ENCODE measurements at regions not wholly inside any gene's neighbourhood (a gene's known extent, or its start where the extent isn't known, plus 50 kb on each side); places are given as distances from the start of the nearest gene placed in this dataset.
"Not testable (repeated sequence)": the region's sequence is repeated elsewhere in the genome, so short reads cannot be mapped to it uniquely, and the experiment has no call there.

DNA sequence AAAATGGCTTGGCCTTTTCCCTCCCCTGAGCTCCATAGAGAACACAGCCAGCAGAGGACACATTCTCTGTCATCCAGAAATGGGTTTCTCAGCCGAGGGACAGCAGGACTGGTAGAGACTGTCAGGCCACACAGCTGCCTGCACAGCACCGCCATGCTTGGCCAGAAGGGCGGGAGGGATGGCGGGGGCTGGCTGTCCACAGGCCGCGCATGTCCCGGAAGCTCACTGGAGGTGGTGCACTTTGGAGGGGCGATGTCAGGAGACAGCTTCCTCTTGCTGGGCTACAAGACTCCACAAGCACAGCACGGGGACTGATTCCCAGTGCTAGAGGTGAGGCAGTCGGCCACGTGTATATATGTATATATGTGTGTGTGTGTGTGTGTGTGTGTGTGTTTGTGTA lies 125.3 kb downstream of the GOLGA6L4 start:
- not testable (repeated sequence) for ATAC-seq (replicated peaks; ENCODE audit: extremely low read depth, poor library complexity, severe bottlenecking); H3K4me3 Mint-ChIP-seq; H3K9me3 Mint-ChIP-seq; H3K27me3 Mint-ChIP-seq; H3K4me1 Mint-ChIP-seq; H3K27ac Mint-ChIP-seq (ENCODE audit: low read depth); H3K36me3 Mint-ChIP-seq (ENCODE audit: insufficient read depth); DNase-seq (ENCODE audit: low spot score in 2 of 2)

DNA sequence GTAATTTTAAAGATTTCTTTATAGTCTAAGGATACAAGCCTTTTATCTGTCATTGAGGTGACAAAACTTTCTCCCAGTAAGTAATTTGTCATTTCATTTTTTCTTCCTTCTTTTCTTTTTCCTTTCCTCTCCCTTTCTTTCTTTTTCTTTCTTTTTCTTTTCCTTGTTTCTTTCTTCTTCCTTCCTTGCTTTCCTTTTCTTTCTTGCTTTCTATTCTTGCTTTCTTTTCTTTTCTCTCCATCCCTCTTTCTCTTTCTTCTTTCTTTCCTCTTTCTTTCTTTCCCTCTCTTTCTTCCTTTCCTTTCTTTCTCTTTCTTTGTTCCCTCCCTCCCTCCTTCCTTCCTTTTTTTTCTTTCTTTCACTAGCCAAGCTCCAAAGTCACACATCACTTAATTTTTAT lies 148.8 kb downstream of the GOLGA6L4 start:
- not testable (repeated sequence) for H3K27ac Mint-ChIP-seq (ENCODE audit: low read depth); H3K36me3 Mint-ChIP-seq (ENCODE audit: insufficient read depth); H3K4me1 Mint-ChIP-seq; H3K9me3 Mint-ChIP-seq; H3K4me3 Mint-ChIP-seq; ATAC-seq (replicated peaks; ENCODE audit: extremely low read depth, poor library complexity, severe bottlenecking); DNase-seq (ENCODE audit: low spot score in 2 of 2)
- H3K27me3 Mint-ChIP-seq = peaks cover 41% of the 10 kb centered on the region

GRCh38 chr15:84387086-84387485 lies 151.5 kb downstream of the GOLGA6L4 start:
- ATAC-seq (replicated peaks; ENCODE audit: extremely low read depth, poor library complexity, severe bottlenecking) = no peak
- Mint-ChIP-seq H3K4me1 (no peaks in the 10 kb centered on the region), H3K27ac (ENCODE audit: low read depth) (no peak overlapping the region), H3K4me3 (no peak overlapping the region), H3K36me3 (ENCODE audit: insufficient read depth) (no peaks in the 10 kb centered on the region), H3K27me3 (peaks cover 67% of the 10 kb centered on the region), H3K9me3 (no peaks in the 10 kb centered on the region)
- peak in 1 of 2 donors; percentile 4 for DNase-seq (ENCODE audit: low spot score in 2 of 2)

DNA sequence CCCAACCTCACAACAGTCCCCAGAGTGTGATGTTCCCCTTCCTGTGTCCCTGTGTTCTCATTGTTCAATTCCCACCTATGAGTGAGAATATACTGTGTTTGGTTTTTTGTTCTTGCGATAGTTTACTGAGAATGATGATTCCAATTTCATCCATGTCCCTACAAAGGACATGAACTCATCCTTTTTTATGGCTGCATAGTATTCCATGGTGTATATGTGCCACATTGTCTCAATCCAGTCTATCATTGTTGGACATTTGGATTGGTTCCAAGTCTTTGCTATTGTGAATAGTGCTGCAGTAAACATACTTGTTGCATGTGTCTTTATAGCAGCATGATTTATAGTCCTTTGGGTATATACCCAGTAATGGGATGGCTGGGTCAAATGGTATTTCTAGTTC lies 152.6 kb downstream of the GOLGA6L4 start:
- not testable (repeated sequence) for H3K4me1 Mint-ChIP-seq; ATAC-seq (replicated peaks; ENCODE audit: extremely low read depth, poor library complexity, severe bottlenecking); H3K9me3 Mint-ChIP-seq; DNase-seq (ENCODE audit: low spot score in 2 of 2); H3K36me3 Mint-ChIP-seq (ENCODE audit: insufficient read depth); H3K27ac Mint-ChIP-seq (ENCODE audit: low read depth); H3K4me3 Mint-ChIP-seq
- H3K27me3 Mint-ChIP-seq = peaks cover 78% of the 10 kb centered on the region

GRCh38 chr15:84388638-84389037 lies 153.1 kb downstream of the GOLGA6L4 start:
- not testable (repeated sequence) for H3K36me3 Mint-ChIP-seq (ENCODE audit: insufficient read depth); H3K9me3 Mint-ChIP-seq; H3K27ac Mint-ChIP-seq (ENCODE audit: low read depth); H3K4me1 Mint-ChIP-seq; DNase-seq (ENCODE audit: low spot score in 2 of 2); ATAC-seq (replicated peaks; ENCODE audit: extremely low read depth, poor library complexity, severe bottlenecking); H3K4me3 Mint-ChIP-seq
- peaks cover 82% of the 10 kb centered on the region for H3K27me3 Mint-ChIP-seq

DNA sequence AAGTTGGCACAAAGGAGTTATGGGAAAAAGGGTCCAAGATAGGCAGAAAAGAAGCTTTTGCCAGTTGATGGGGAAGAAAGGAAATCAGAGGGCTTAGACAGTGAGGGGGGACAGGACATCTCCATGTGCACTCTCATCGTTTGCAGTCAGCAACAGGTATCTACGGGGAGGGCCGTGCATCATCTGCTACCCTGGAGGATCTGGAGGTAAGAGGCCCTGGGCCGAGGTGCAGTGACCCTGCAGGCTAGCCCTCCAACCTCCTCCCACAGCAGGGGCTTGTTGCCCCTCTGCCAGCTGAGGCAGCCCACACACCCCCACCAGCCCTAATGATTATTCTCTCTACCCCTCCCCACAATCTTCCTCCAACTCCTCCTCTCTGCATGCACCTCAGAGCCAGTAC lies 154.8 kb downstream of the GOLGA6L4 start:
- H3K4me1 Mint-ChIP-seq; H3K27ac Mint-ChIP-seq (ENCODE audit: low read depth); ATAC-seq (replicated peaks; ENCODE audit: extremely low read depth, poor library complexity, severe bottlenecking); H3K4me3 Mint-ChIP-seq; H3K9me3 Mint-ChIP-seq; H3K36me3 Mint-ChIP-seq (ENCODE audit: insufficient read depth): not testable (repeated sequence)
- peaks cover 75% of the 10 kb centered on the region for H3K27me3 Mint-ChIP-seq
- DNase-seq (ENCODE audit: low spot score in 2 of 2) = peak in 1 of 2 donors; percentile 2

- peak in 1 of 2 donors; percentile 1 for DNase-seq (ENCODE audit: low spot score in 2 of 2)
- H3K36me3 Mint-ChIP-seq (ENCODE audit: insufficient read depth) = no peaks in the 10 kb centered on the region
- no peaks in the 10 kb centered on the region for H3K4me1 Mint-ChIP-seq
- H3K27ac Mint-ChIP-seq (ENCODE audit: low read depth) = no peak overlapping the region
- no peak overlapping the region for H3K4me3 Mint-ChIP-seq
- H3K9me3 Mint-ChIP-seq = no peaks in the 10 kb centered on the region
- peaks cover 75% of the 10 kb centered on the region for H3K27me3 Mint-ChIP-seq
- no peak for ATAC-seq (replicated peaks; ENCODE audit: extremely low read depth, poor library complexity, severe bottlenecking)
Measured at GRCh38 chr15:84391191-84391590, 155.6 kb downstream of the GOLGA6L4 start.

- ATAC-seq (replicated peaks; ENCODE audit: extremely low read depth, poor library complexity, severe bottlenecking); H3K36me3 Mint-ChIP-seq (ENCODE audit: insufficient read depth); H3K4me1 Mint-ChIP-seq; H3K4me3 Mint-ChIP-seq; DNase-seq (ENCODE audit: low spot score in 2 of 2); H3K9me3 Mint-ChIP-seq; H3K27ac Mint-ChIP-seq (ENCODE audit: low read depth): not testable (repeated sequence)
- H3K27me3 Mint-ChIP-seq = peaks cover 70% of the 10 kb centered on the region
Measured at GRCh38 chr15:84392020-84392419, 156.4 kb downstream of the GOLGA6L4 start.

- H3K9me3 Mint-ChIP-seq; ATAC-seq (replicated peaks; ENCODE audit: extremely low read depth, poor library complexity, severe bottlenecking): not testable (repeated sequence)
- H3K27me3 Mint-ChIP-seq = peaks cover 55% of the 10 kb centered on the region
Measured at GRCh38 chr15:84393386-84393936, 157.9 kb downstream of the GOLGA6L4 start.

DNA sequence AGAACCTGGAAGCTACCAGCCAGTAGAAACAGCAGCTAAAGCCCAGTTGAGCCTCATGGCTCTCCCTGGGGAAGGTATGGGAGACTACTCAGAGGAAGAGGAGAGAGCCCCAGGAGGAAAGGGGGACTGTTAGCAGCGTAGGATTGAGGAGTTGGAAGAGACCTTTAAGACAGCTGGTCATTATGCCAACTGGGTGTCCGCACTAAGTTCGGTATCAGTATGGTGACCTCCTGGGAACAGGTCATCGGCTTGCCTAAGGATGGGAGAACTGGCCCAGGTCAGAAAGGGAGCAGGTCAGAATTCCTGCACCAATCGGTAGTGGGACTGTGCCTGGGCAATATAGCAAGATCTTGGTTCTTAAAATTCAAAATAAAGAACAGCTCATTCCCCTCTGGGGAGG lies 158.4 kb downstream of the GOLGA6L4 start:
- not testable (repeated sequence) for H3K36me3 Mint-ChIP-seq (ENCODE audit: insufficient read depth); ATAC-seq (replicated peaks; ENCODE audit: extremely low read depth, poor library complexity, severe bottlenecking); H3K27ac Mint-ChIP-seq (ENCODE audit: low read depth); H3K4me1 Mint-ChIP-seq; H3K9me3 Mint-ChIP-seq; H3K4me3 Mint-ChIP-seq
- peaks cover 50% of the 10 kb centered on the region for H3K27me3 Mint-ChIP-seq
- peak in 1 of 2 donors; percentile 3 for DNase-seq (ENCODE audit: low spot score in 2 of 2)

More at GRCh38 chr15:84393386-84393936, 157.9 kb downstream of the GOLGA6L4 start:
- H3K4me1 Mint-ChIP-seq; H3K4me3 Mint-ChIP-seq; H3K27ac Mint-ChIP-seq (ENCODE audit: low read depth); H3K36me3 Mint-ChIP-seq (ENCODE audit: insufficient read depth): not testable (repeated sequence)
- peak in 1 of 2 donors; percentile 4 for DNase-seq (ENCODE audit: low spot score in 2 of 2)

DNA sequence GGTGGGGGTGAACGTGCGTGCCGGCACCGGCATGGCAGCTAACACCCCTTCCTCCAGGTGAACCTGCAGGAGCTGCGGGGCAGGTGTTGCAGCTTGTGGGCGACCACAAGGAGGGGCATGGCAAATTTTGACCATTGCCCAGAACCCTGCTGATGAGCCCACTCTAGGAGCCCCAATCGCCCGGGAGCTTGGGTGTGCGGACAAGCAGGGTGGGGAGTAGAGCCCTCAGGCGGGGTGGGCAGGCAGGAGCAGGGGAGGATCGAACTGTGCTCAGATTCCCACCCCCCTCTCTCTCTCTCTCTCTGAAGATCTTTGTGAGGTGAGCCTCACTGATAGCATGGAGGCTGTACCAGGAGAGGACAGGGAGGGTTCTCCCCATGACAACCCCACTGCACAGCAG lies 159.8 kb downstream of the GOLGA6L4 start:
- H3K27me3 Mint-ChIP-seq = peaks cover 36% of the 10 kb centered on the region
- not testable (repeated sequence) for ATAC-seq (replicated peaks; ENCODE audit: extremely low read depth, poor library complexity, severe bottlenecking); H3K36me3 Mint-ChIP-seq (ENCODE audit: insufficient read depth); H3K4me1 Mint-ChIP-seq; H3K27ac Mint-ChIP-seq (ENCODE audit: low read depth); H3K4me3 Mint-ChIP-seq; H3K9me3 Mint-ChIP-seq
- DNase-seq (ENCODE audit: low spot score in 2 of 2) = peak in 1 of 2 donors; percentile 1

- H3K4me1 Mint-ChIP-seq; H3K27ac Mint-ChIP-seq (ENCODE audit: low read depth); H3K9me3 Mint-ChIP-seq; H3K36me3 Mint-ChIP-seq (ENCODE audit: insufficient read depth); ATAC-seq (replicated peaks; ENCODE audit: extremely low read depth, poor library complexity, severe bottlenecking); H3K4me3 Mint-ChIP-seq: not testable (repeated sequence)
- peaks cover 31% of the 10 kb centered on the region for H3K27me3 Mint-ChIP-seq
- peak in 1 of 2 donors; percentile 6 for DNase-seq (ENCODE audit: low spot score in 2 of 2)
Measured at GRCh38 chr15:84395881-84396280, 160.3 kb downstream of the GOLGA6L4 start.

GRCh38 chr15:84397066-84397465 lies 161.5 kb downstream of the GOLGA6L4 start:
- not testable (repeated sequence) for ATAC-seq (replicated peaks; ENCODE audit: extremely low read depth, poor library complexity, severe bottlenecking); DNase-seq (ENCODE audit: low spot score in 2 of 2); H3K9me3 Mint-ChIP-seq; H3K27ac Mint-ChIP-seq (ENCODE audit: low read depth); H3K4me1 Mint-ChIP-seq; H3K4me3 Mint-ChIP-seq; H3K36me3 Mint-ChIP-seq (ENCODE audit: insufficient read depth)
- peaks cover 19% of the 10 kb centered on the region for H3K27me3 Mint-ChIP-seq
